HUES48 (cell line): ENCODE measurements at regions not wholly inside any gene's neighbourhood (a gene's known extent, or its start where the extent isn't known, plus 50 kb on each side); places are given as distances from the start of the nearest gene placed in this dataset.

Experiments used
- H3K27ac ChIP-seq: one replicate; pipeline ENCODE4 v1.7.0; 2013; ENCODE audit warnings: low read depth, low read length, inconsistent platforms
- H3K27me3 ChIP-seq: 2 replicates; pipeline ENCODE4 v1.6.1; 2013; ENCODE audit warnings: mild to moderate bottlenecking, low read length; ENCODE audit not compliant: control insufficient read depth, insufficient read depth
- H3K36me3 ChIP-seq: 2 replicates; pipeline ENCODE4 v1.6.1; 2013; ENCODE audit warnings: low read length; ENCODE audit not compliant: control insufficient read depth, insufficient read depth
- H3K4me1 ChIP-seq: 2 replicates; pipeline ENCODE4 v1.6.1; 2013; ENCODE audit warnings: mild to moderate bottlenecking, low read length; ENCODE audit not compliant: control insufficient read depth, insufficient read depth
- H3K4me3 ChIP-seq: 2 replicates; pipeline ENCODE4 v1.5.1; 2013; ENCODE audit warnings: mild to moderate bottlenecking, low read depth, low read length
- H3K9ac ChIP-seq: 2 replicates; pipeline ENCODE4 v1.6.1; 2013; ENCODE audit warnings: mild to moderate bottlenecking, low read depth, low read length, moderate library complexity
- H3K9me3 ChIP-seq: 2 replicates; pipeline ENCODE4 v1.6.1; 2013; ENCODE audit warnings: low read length; ENCODE audit not compliant: control insufficient read depth, insufficient read depth

DNA sequence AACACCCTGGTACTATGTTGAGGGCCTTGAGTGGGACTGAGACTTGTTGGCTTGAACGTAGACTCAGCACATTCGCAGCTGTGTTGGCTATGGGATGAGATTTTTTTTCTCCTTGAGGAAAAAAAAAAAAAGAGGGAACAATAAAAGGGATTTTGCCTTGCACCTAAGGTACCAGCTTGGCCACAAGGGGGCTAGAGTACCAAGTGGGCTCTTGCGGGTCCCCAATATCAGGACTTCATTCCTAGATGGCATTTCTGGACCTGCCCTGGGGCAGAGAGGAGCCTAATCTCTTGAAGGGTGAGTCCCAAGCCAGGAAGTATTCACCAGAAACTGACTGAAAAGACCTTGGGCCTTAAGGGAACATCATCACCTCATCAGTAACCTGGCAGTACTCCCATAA, 1083.6 kb upstream of the PHF14 start:
- 0 out of 2 replicates have a peak, but pooled peaks cover 4% of the 10 kb centered on the region for H3K4me1 ChIP-seq
- H3K27me3 ChIP-seq: no peaks in the 10 kb centered on the region
- H3K9ac ChIP-seq: no peak overlapping the region
- no peak overlapping the region for H3K4me3 ChIP-seq
- no peaks in the 10 kb centered on the region for H3K36me3 ChIP-seq
- no peaks in the 10 kb centered on the region for H3K9me3 ChIP-seq
- no peak overlapping the region for H3K27ac ChIP-seq

DNA sequence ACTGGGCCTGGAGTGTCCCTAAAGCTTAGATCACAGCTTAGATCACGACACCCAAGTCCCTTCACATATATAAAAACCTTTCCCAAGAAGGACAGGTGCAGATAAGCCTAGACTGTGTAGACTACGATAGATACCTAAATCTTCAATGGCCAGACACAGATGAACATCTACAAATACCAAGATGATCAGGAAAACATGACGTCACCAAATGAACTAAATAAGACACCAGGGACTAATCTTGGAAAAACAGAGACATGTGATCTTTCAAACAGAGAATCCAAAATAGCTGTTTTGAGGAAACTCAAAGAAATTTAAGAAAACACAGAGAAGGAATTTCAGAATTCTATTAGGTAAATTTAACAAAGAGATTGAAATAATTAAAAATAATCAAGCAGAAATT, 1082.6 kb upstream of the PHF14 start:
- no peak overlapping the region for H3K9ac ChIP-seq
- H3K4me1 ChIP-seq: 0 out of 2 replicates have a peak, but pooled peaks cover 4% of the 10 kb centered on the region
- no peaks in the 10 kb centered on the region for H3K9me3 ChIP-seq
- H3K36me3 ChIP-seq: no peaks in the 10 kb centered on the region
- H3K27me3 ChIP-seq: no peaks in the 10 kb centered on the region
- H3K27ac ChIP-seq: no peak overlapping the region
- H3K4me3 ChIP-seq: no peak overlapping the region

DNA sequence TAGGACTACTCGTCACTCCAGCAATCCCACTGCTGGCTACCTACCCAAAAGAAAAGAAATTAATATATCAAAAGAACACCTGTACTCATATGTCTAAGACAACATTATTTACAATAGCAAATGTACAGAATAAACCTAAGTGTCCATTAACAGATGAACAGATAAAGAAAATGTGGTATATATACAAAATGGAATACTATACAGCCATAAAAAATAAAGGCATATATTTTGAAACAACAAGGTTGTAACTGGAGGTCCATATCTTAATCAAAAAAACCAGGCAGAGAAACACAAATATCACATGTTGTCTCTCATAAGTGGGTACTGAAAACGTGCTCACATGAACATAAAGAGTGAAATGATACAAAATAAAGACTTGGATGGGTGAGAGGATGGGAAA, 1073.3 kb upstream of the PHF14 start:
- Histone ChIP-seq H3K9me3 (peaks cover 6% of the 10 kb centered on the region), H3K36me3 (no peaks in the 10 kb centered on the region)

DNA sequence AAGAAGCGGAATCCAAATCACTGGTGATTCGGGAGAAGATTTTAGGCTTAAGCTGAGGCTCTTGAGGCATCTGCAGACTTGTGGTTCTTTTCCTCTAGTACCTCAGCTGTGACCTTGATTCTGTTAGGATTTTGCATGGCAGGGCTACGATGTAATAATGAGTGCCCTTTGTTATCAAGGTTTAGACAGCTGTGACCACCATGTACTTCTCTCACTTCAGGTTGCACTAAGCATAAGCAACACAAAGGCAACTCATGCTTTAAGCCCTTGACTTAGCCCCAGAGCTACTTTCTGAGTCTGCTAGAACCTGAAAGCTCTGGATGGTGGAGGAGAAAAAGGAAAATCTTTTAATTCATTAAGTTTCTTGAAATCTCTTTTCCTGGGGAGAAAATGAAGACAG, 1052.3 kb upstream of the PHF14 start:
- Histone ChIP-seq H3K9me3 (no peaks in the 10 kb centered on the region), H3K4me3 (no peak overlapping the region), H3K4me1 (no peaks in the 10 kb centered on the region), H3K27me3 (no peaks in the 10 kb centered on the region), H3K27ac (no peak overlapping the region), H3K36me3 (no peaks in the 10 kb centered on the region), H3K9ac (no peak overlapping the region)

More for the DNA sequence above, 1073.3 kb upstream of the PHF14 start:
- Histone ChIP-seq H3K4me3 (no peak overlapping the region), H3K27me3 (no peaks in the 10 kb centered on the region), H3K4me1 (no peaks in the 10 kb centered on the region), H3K9ac (no peak overlapping the region), H3K27ac (no peak overlapping the region)

DNA sequence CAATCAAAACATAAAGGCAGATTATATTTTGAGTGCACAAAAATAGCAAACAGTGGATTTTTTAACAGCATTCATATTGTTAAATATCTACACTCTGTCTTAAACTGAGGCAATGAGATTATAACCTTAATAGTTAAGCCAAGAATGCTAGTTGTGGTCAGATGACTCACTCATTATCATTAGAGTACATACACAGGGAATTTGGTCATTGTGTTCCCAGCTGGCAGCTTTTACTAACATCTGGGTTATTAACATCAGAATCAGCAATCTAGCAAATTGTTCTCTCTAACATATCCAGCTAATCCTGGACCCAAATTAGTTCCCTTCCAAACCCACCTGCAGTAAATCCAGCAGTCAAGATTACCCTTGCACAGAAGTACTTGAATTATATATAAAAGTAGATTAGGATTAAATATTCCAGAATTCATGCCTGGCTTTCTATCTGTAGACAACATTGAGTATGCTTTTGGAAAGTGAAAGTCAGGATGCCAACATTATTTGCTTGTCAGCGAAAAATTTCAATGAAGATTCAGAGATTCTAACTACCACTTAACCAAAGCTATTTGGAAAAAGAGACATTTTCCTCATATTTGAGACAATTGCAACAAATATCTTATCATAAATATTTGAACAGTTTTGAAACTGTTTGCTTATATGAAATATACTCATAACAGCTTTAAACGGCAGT, 1035.6 kb upstream of the PHF14 start:
- peaks cover 43% of the 10 kb centered on the region for H3K4me1 ChIP-seq
- H3K9ac ChIP-seq: peak overlapping the region; percentile 68; the same call in 1 of the 2 replicates
- H3K27ac ChIP-seq: peak overlapping the region; percentile 90
- no peaks in the 10 kb centered on the region for H3K36me3 ChIP-seq
- no peaks in the 10 kb centered on the region for H3K9me3 ChIP-seq
- H3K27me3 ChIP-seq: no peaks in the 10 kb centered on the region
- H3K4me3 ChIP-seq: peak overlapping the region; percentile 12; the same call in 1 of the 2 replicates

DNA sequence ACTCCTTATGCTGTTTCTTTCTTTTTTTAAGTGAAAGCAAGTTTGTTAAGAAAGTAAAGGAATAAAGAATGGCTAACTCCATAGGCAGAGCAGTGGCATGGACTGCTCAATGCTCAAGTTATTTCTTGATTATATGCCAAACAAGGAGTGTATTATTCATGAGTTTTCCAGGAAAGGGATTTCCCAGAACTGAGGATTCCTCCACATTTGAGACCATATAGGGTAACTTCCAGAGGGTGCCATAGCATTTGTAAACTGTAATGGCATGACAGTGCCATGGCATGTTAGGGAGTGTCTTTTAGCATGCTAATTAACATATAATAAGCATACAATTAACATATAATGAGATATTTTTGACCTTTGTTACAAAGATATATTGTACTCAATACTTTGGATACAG, 1034.5 kb upstream of the PHF14 start:
- no peaks in the 10 kb centered on the region for H3K27me3 ChIP-seq
- peak overlapping the region; percentile 68 for H3K9ac ChIP-seq
- H3K4me1 ChIP-seq: peaks cover 52% of the 10 kb centered on the region
- H3K4me3 ChIP-seq: peak overlapping the region; percentile 38; the same call in 1 of the 2 replicates
- no peaks in the 10 kb centered on the region for H3K9me3 ChIP-seq
- peak overlapping the region; percentile 90 for H3K27ac ChIP-seq
- H3K36me3 ChIP-seq: no peaks in the 10 kb centered on the region

DNA sequence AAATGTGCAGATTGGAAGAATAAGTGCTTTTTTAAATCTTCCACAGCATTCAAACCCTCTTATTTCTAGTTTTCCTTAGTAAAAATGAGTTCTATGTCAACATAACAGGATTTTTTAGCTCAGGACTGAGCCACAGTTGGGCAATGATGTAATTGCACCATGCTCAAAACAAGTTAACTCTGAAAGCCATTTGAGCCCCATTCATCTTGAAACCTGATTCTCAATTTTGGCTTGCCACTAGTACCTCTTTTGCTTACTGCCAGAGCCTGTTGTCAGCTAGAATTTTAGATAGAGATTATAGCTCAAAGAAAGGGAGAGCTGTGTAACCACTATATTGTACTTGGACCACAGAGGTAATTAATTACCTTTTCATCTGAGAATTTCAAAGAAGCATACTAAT, 1028.5 kb upstream of the PHF14 start:
- Histone ChIP-seq H3K9me3 (no peaks in the 10 kb centered on the region), H3K27me3 (no peaks in the 10 kb centered on the region), H3K4me3 (no peak overlapping the region), H3K27ac (peak overlapping the region; percentile 68), H3K4me1 (peaks cover 33% of the 10 kb centered on the region), H3K9ac (no peak overlapping the region), H3K36me3 (no peaks in the 10 kb centered on the region)

DNA sequence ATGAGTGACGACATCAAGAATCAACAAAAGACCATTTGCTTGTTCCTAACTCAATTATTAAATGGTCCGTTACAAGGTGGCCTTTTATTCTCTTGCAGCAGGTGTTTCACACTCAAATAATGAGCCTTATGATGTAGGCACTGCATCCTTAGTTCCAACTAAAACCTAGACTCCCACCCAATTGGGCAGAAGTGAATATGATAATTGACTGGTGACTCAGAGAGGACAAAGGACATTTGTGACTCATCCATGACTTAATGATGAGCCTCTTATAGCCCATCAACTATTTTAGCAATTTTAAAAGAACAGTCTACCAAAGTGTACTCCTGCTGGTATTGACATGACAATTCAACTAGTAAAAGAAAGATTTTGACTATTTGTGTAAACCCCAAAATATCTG, 1027.8 kb upstream of the PHF14 start:
- H3K36me3 ChIP-seq: no peaks in the 10 kb centered on the region
- H3K4me1 ChIP-seq: peaks cover 33% of the 10 kb centered on the region
- H3K9me3 ChIP-seq: no peaks in the 10 kb centered on the region
- peak overlapping the region; percentile 68 for H3K27ac ChIP-seq
- H3K4me3 ChIP-seq: no peak overlapping the region
- H3K27me3 ChIP-seq: no peaks in the 10 kb centered on the region
- H3K9ac ChIP-seq: no peak overlapping the region

DNA sequence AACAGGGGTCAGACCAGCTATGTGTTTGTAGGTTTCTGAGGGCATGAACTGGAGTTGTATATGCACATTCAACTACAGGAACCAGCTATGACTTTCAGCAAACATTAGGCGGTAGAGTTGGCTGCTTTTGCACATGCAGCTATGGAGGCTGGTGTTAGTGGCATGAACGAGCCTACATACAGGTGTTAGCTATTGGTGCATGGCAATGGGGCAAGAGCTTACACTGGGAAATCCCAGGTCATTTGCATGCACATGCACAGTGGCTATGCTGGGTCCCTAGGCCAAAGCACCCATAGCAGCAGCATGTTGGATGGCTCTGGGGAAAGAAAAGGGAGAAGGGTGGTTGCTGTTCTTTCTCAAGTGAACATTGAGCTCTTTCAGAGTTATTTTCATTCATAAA, 1018.5 kb upstream of the PHF14 start:
- Histone ChIP-seq H3K27ac (no peak overlapping the region), H3K36me3 (no peaks in the 10 kb centered on the region), H3K9me3 (no peaks in the 10 kb centered on the region), H3K4me1 (no peaks in the 10 kb centered on the region), H3K27me3 (no peaks in the 10 kb centered on the region), H3K9ac (no peak overlapping the region), H3K4me3 (no peak overlapping the region)

DNA sequence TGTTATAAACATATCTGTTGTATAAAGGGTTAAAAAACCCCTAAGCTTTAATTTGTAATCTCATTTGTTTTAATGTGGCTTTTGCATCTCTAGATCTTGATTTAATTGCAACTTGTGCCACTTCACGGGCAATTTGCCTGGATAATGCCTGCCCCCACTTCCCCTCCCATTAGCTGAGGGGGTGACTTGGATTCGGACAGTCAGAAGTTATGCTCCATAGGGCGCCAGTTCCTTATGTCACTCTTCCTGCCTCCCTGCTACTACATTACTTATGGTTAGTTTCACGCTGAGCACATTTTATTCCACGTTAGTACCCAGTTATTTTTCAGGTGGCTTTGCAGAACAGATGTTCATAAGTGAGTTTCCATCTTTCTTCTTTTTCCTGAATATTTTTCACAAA, 1015.2 kb upstream of the PHF14 start:
- no peaks in the 10 kb centered on the region for H3K9me3 ChIP-seq
- H3K36me3 ChIP-seq: no peaks in the 10 kb centered on the region
- H3K9ac ChIP-seq: no peak overlapping the region
- H3K27ac ChIP-seq: no peak overlapping the region
- H3K4me3 ChIP-seq: no peak overlapping the region
- no peaks in the 10 kb centered on the region for H3K27me3 ChIP-seq
- peaks cover 14% of the 10 kb centered on the region for H3K4me1 ChIP-seq

DNA sequence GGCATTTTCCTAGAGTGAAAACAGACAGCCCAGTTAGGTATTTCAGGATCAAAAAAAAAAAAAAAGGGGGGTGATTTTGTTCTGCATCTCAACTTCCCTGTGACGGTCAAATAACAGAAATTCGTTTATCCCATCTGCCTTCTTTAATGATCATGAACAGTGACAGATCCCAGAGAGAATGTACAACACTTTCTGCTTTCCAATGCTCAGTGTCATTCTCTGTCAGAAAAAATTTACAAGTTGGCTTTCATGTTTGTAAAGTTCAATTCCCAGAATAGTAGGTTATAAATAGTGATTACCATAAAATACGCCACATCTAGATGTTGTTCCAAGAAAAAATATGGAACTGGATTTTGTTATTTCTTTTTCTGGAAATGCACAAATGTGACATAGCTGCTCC, 1013.2 kb upstream of the PHF14 start:
- peaks cover 14% of the 10 kb centered on the region for H3K4me1 ChIP-seq
- no peaks in the 10 kb centered on the region for H3K9me3 ChIP-seq
- H3K27me3 ChIP-seq: no peaks in the 10 kb centered on the region
- no peaks in the 10 kb centered on the region for H3K36me3 ChIP-seq
- H3K27ac ChIP-seq: no peak overlapping the region
- H3K9ac ChIP-seq: no peak overlapping the region
- no peak overlapping the region for H3K4me3 ChIP-seq
